Keratinocyte (primary cell): ENCODE measurements at regions not wholly inside any gene's neighbourhood (a gene's known extent, or its start where the extent isn't known, plus 50 kb on each side); places are given as distances from the start of the nearest gene placed in this dataset.

Experiments used
- DNase-seq: peaks from one replicate; pipeline ENCODE4 v3.0.0-alpha.2; 2011; ENCODE audit warnings: low read depth, missing footprints, low spot score
- FAIRE-seq: peaks from 2 replicates; lab custom pipeline; 2011; peaks lifted over from hg19 to GRCh38; lab: Jason Lieb, UNC
- H2AFZ ChIP-seq: 2 replicates; pipeline ENCODE4 v1.6.0; 2012; ENCODE audit warnings: low read length, control low read depth, inconsistent platforms; ENCODE audit not compliant: control insufficient read depth
- H3K27ac ChIP-seq: 2 replicates; pipeline ENCODE4 v1.5.1; 2011; ENCODE audit warnings: low read length; ENCODE audit not compliant: control insufficient read depth, insufficient read depth
- H3K27me3 ChIP-seq: 3 replicates; pipeline ENCODE4 v1.6.0; 2011; ENCODE audit warnings: low read length; ENCODE audit not compliant: control insufficient read depth, insufficient read depth; ENCODE audit errors: extremely low read depth
- H3K36me3 ChIP-seq, 2 experiments: 2 replicates in 1 of 2; 3 replicates in 1 of 2; pipeline ENCODE4 v1.5.1; 2011; ENCODE audit warnings: low read length in 2 of 2, mild to moderate bottlenecking in 1 of 2; ENCODE audit not compliant: control insufficient read depth in 2 of 2, insufficient read depth in 2 of 2; ENCODE audit errors: extremely low read depth in 1 of 2
- H3K4me1 ChIP-seq: 3 replicates; pipeline ENCODE4 v1.5.1; 2011; ENCODE audit warnings: low read length; ENCODE audit not compliant: control insufficient read depth, insufficient read depth; ENCODE audit errors: extremely low read depth
- H3K4me2 ChIP-seq: 3 replicates; pipeline ENCODE4 v1.6.0; 2011; ENCODE audit warnings: low read depth, low read length; ENCODE audit not compliant: control insufficient read depth, insufficient read depth; ENCODE audit errors: extremely low read depth
- H3K4me3 ChIP-seq, 3 experiments: fragments of 200-600 bp in 1 of 3; sonication (generic) in 1 of 3; 2 replicates in 2 of 3; 3 replicates in 1 of 3; pipeline ENCODE4 v1.5.1; 2011 to 2016; ENCODE audit warnings: low read length in 3 of 3, mild to moderate bottlenecking in 3 of 3, control low read depth in 2 of 3, inconsistent platforms in 1 of 3, low read depth in 1 of 3, mixed read lengths in 1 of 3, mixed run types in 1 of 3, moderate library complexity in 1 of 3; ENCODE audit not compliant: control insufficient read depth in 2 of 3, insufficient read depth in 2 of 3; ENCODE audit errors: extremely low read depth in 1 of 3
- H3K79me2 ChIP-seq: 2 replicates; pipeline ENCODE4 v1.6.0; 2012; ENCODE audit warnings: low read length; ENCODE audit not compliant: control insufficient read depth, insufficient read depth
- H3K9ac ChIP-seq: 3 replicates; pipeline ENCODE4 v1.6.0; 2011; ENCODE audit warnings: low read length; ENCODE audit not compliant: control insufficient read depth, insufficient read depth; ENCODE audit errors: extremely low read depth
- H3K9me1 ChIP-seq: 3 replicates; pipeline ENCODE4 v1.6.0; 2011; ENCODE audit warnings: low read length; ENCODE audit not compliant: control insufficient read depth, insufficient read depth; ENCODE audit errors: extremely low read depth
- H3K9me3 ChIP-seq: 2 replicates; pipeline ENCODE4 v1.5.1; 2012; ENCODE audit warnings: low read depth, low read length; ENCODE audit not compliant: control insufficient read depth
- H4K20me1 ChIP-seq: 3 replicates; pipeline ENCODE4 v1.6.0; 2011; ENCODE audit warnings: low read length; ENCODE audit not compliant: control insufficient read depth, insufficient read depth; ENCODE audit errors: extremely low read depth
- EZH2 ChIP-seq: IDR thresholded peaks from one replicate; pipeline ENCODE4 v1.6.1; 2012; ENCODE audit warnings: inconsistent platforms, mild to moderate bottlenecking, low read length, moderate library complexity
- dilution Hi-C: fragments of 300-500 bp; cut with MboI; formaldehyde crosslinking; loops from one replicate; pipeline ENCODE4 v1.7.0; 2020; ENCODE audit warnings: low sequenced_read_pairs; ENCODE audit not compliant: extremely low pct_ligation_motif_present
- TF ChIP-seq, protein P1 (sequence below), 3 experiments: IDR thresholded peaks in 1 of 3; conservative IDR thresholded peaks in 1 of 3; optimal IDR thresholded peaks in 1 of 3; 2 replicates in 2 of 3; 3 replicates in 1 of 3; pipeline versions ENCODE3 to v1.5.1; 2011; ENCODE audit warnings: low read length in 3 of 3, mild to moderate bottlenecking in 3 of 3, moderate library complexity in 2 of 3, control low read depth in 1 of 3, inconsistent platforms in 1 of 3; ENCODE audit not compliant: insufficient read depth in 2 of 3; ENCODE audit errors: extremely low read depth in 1 of 3

DNA sequence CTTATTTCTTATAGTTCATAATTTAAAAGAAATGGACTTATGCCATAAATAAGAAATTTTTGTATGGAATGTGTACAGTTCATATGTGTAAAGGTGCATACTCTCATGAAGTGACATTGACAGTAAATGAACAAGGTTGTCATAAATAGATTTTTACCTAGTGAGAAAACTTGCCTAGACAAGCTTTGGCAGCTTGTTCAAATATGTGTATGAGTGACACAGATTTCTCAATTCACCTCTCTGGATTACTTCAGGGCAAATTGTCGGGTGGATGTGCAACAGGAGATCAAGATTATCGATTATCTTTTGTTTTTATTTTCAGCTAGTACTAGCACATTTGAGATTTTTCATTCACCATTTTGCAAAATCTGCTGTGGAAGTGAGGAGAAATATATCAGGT is 758.1 kb upstream of the ACVR2A start:
- dilution Hi-C loops = no loop called here

DNA sequence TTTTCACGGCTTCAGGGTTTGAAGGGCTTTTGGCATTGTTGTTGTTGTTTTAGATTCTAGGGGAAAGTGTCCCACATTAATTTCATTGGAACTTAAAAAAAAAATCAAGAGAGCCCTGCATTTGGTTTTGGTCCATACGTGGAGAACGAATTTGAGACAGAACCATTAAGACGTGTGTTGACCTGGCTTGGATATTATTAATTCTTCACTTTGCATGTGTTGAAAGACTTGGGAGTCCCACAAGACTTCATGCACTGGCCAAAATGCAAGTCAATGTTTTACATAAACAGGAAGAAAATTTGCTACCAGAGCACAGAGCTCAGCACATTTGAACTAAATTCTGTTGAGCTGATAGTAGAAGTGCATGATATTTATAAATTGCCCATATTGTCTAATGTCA is 761.2 kb upstream of the ACVR2A start:
- Histone ChIP-seq H4K20me1 (no peaks in the 10 kb centered on the region), H3K9me3 (no peaks in the 10 kb centered on the region), H3K27ac (no peak overlapping the region), H3K4me1 (no peaks in the 10 kb centered on the region), H3K4me3 (no peak overlapping the region), H3K4me2 (no peak overlapping the region), H3K36me3 (no peaks in the 10 kb centered on the region), H3K9me1 (no peaks in the 10 kb centered on the region), H3K9ac (no peak overlapping the region), H3K79me2 (no peaks in the 10 kb centered on the region), H3K27me3 (no peaks in the 10 kb centered on the region), H2AFZ (no peak overlapping the region)
- no peak for DNase-seq
- dilution Hi-C loops = no loop called here
- FAIRE-seq = no peak
- TF ChIP-seq, protein P1, sequence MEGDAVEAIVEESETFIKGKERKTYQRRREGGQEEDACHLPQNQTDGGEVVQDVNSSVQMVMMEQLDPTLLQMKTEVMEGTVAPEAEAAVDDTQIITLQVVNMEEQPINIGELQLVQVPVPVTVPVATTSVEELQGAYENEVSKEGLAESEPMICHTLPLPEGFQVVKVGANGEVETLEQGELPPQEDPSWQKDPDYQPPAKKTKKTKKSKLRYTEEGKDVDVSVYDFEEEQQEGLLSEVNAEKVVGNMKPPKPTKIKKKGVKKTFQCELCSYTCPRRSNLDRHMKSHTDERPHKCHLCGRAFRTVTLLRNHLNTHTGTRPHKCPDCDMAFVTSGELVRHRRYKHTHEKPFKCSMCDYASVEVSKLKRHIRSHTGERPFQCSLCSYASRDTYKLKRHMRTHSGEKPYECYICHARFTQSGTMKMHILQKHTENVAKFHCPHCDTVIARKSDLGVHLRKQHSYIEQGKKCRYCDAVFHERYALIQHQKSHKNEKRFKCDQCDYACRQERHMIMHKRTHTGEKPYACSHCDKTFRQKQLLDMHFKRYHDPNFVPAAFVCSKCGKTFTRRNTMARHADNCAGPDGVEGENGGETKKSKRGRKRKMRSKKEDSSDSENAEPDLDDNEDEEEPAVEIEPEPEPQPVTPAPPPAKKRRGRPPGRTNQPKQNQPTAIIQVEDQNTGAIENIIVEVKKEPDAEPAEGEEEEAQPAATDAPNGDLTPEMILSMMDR (optimal IDR thresholded peaks at IDR 0.05 in 1 of 3, IDR thresholded peaks at IDR 0.05 in 1 of 3, conservative IDR thresholded peaks at IDR 0.05 in 1 of 3; ENCODE audit: extremely low read depth in 1 of 3, insufficient read depth in 2 of 3, low read length in 3 of 3) = no peak
- TF ChIP-seq EZH2 = no peak

More for the DNA sequence above, 758.1 kb upstream of the ACVR2A start:
- Histone ChIP-seq H2AFZ (no peak overlapping the region), H3K4me1 (no peaks in the 10 kb centered on the region), H3K27me3 (no peaks in the 10 kb centered on the region), H3K36me3 (no peaks in the 10 kb centered on the region), H3K9ac (no peak overlapping the region), H4K20me1 (no peaks in the 10 kb centered on the region), H3K79me2 (no peaks in the 10 kb centered on the region), H3K9me1 (no peaks in the 10 kb centered on the region), H3K4me2 (no peak overlapping the region), H3K9me3 (no peaks in the 10 kb centered on the region), H3K4me3 (no peak overlapping the region), H3K27ac (no peak overlapping the region)
- DNase-seq (no peak), FAIRE-seq (peak; percentile 46)
- TF ChIP-seq EZH2 = no peak
- TF ChIP-seq, protein P1 (optimal IDR thresholded peaks at IDR 0.05 in 1 of 3, IDR thresholded peaks at IDR 0.05 in 1 of 3, conservative IDR thresholded peaks at IDR 0.05 in 1 of 3; ENCODE audit: extremely low read depth in 1 of 3, insufficient read depth in 2 of 3, low read length in 3 of 3) = no peak
